OCI-LY1 (cell line): ENCODE measurements at regions not wholly inside any gene's neighbourhood (a gene's known extent, or its start where the extent isn't known, plus 50 kb on each side); places are given as distances from the start of the nearest gene placed in this dataset.

ENCODE experiments used
- CTCF ChIP-seq: fragments of 200-600 bp; sonication (generic), shearing (Covaris generic); IDR thresholded peaks from 2 replicates; pipeline ENCODE4 v1.5.1; 2017; ENCODE audit warnings: mild to moderate bottlenecking, antibody characterized with exemption, low read length, moderate library complexity, mixed read lengths
- EZH2 ChIP-seq: fragments of 200-600 bp; sonication (generic), shearing (Covaris generic); IDR thresholded peaks from 2 replicates; pipeline ENCODE4 v1.8.0; 2017; ENCODE audit warnings: borderline replicate concordance, mixed run types, mild to moderate bottlenecking, antibody characterized with exemption, low read length, moderate library complexity, mixed read lengths

DNA sequence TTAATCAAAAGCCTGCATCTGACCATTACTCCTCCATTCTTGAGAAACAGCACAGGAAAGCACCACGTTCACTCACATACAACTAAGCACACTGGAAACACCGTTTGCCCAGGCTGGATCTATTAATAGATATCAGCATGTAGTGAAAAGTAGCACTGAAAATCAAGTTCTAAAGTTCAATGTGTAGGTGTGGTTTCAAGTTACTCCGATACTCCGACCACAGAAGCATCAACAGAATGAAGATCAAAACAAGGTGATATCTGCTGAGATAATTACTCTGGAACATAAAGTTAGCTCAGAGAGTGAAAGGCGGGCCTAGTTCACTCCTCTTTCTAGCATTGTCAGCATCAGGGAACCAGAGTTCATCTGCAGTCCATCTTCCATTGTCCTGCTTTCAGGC is 1367.4 kb upstream of the ACVR2A start:
- TF ChIP-seq CTCF (no peak), EZH2 (no peak)
